ENCODE measurements at regions not wholly inside any gene's neighbourhood (a gene's known extent, or its start where the extent isn't known, plus 50 kb on each side); places are given as distances from the start of the nearest gene placed in this dataset.

DNA sequence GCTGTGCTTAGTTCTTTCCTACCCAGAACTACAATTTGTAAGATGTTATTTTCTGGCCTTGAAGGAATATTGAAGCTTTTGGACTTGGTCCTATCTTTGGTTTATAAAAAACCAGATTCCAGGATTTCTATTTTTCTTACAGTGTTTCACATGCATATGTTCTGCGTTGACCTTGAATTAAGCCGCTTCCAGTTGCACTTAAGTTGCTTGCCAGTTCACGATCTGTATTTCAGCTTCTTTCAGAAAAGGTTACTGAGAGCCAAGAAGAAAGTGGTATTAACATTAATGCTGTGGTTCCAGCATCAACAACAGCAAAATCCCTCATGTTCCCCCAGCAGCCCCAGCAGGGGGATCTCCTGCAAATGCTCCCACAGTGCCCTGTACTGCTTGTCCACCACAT lies 156.4 kb upstream of the ADAMTS16 start:
- no peak overlapping the region for H3K4me3 ChIP-seq
- no peak overlapping the region for H3K27ac ChIP-seq
- in situ Hi-C loops (cut with MboI; ENCODE audit: low pct_unique_long_range_greater_than_20kb in 2 of 9, low sequenced_read_pairs in 9 of 9, unreplicated experiment in 9 of 9), result no loop called here
- WGBS, 10 experiments, result 31 to 100% (median 96%) methylated on average over 1 to 3 of the region's 3 CpGs; no CpG with 5 or more reads in 4 of the 10 experiments
- no peak for ATAC-seq (replicated peaks in 6 of 8)
- H3K4me1 ChIP-seq (replicated peaks in 1 of 2), result no peaks in the 10 kb centered on the region

DNA sequence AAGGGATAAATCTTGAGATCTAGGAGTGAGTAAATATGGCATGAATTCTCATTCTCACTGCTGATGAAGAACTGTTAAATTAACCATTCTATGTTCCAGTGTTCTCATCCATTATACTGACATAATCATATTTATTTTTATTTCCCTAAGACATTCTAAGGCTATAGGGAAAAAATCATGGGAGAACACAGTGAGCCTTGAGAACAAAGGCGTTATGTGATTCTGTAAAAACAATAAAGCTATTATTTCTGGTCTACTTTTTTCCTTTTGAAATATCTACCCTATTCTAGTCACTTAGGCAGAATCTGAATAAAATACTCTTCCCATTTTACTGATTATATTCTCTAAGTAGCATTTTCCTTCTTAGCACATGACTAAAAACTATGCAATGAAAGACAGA lies 155.7 kb upstream of the ADAMTS16 start:
- no peak for ATAC-seq (replicated peaks in 6 of 8)
- no peak overlapping the region for H3K27ac ChIP-seq
- in situ Hi-C loops (cut with MboI; ENCODE audit: low pct_unique_long_range_greater_than_20kb in 2 of 9, low sequenced_read_pairs in 9 of 9, unreplicated experiment in 9 of 9), result no loop called here

GRCh38 chr5:4987431-4987830 lies 152.7 kb upstream of the ADAMTS16 start:
- H3K4me3 ChIP-seq, result no peak overlapping the region
- in situ Hi-C loops (cut with MboI; ENCODE audit: low pct_unique_long_range_greater_than_20kb in 2 of 9, low sequenced_read_pairs in 9 of 9, unreplicated experiment in 9 of 9), result no loop called here
- 54 to 94% (median 73%) methylated on average over 1 to 4 of the region's 4 CpGs; no CpG with 5 or more reads in 5 of the 10 experiments for WGBS, 10 experiments
- no peak for ATAC-seq (replicated peaks in 6 of 8)
- peaks cover 0 to 4% of the 10 kb centered on the region in 2 donors for H3K4me1 ChIP-seq (replicated peaks in 1 of 2)
- H3K27ac ChIP-seq, result no peak overlapping the region

More for the DNA sequence above, 155.7 kb upstream of the ADAMTS16 start:
- WGBS, 10 experiments, result 29 to 100% (median 80%) methylated on average over 1 of the region's 1 CpG; no CpG with 5 or more reads in 1 of the 10 experiments
- no peak overlapping the region for H3K4me3 ChIP-seq
- no peaks in the 10 kb centered on the region for H3K4me1 ChIP-seq (replicated peaks in 1 of 2)

DNA sequence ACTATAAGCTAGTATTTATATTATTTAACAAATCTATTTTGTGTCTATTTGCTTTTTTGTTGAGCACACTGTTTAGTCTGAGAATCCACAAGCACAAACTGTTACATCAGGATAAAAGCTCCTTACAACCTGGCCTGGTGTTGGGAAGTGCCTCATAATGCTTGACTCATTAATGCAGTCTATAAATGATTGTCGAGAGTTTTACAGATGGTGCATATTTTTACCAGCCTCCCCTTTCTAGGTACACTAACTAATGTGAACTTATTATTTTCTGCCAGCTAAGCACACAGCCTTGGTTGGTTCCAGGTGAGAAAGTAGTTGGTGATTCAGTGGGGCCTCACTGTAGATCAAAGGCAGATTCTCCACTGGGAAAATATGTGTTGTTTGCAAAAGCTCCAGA lies 151.0 kb upstream of the ADAMTS16 start:
- in situ Hi-C loops (cut with MboI; ENCODE audit: low pct_unique_long_range_greater_than_20kb in 2 of 9, low sequenced_read_pairs in 9 of 9, unreplicated experiment in 9 of 9), result no loop called here
- Histone ChIP-seq H3K4me3 (no peak overlapping the region), H3K4me1 (replicated peaks in 1 of 2) (peaks cover under 1 to 4% of the 10 kb centered on the region in 2 donors), H3K27ac (no peak overlapping the region)
- 0 to 100% (median 80%) methylated on average over 1 of the region's 1 CpG; no CpG with 5 or more reads in 3 of the 10 experiments for whole genome bisulfite sequencing, 10 experiments
- ATAC-seq (replicated peaks in 6 of 8), result no peak

DNA sequence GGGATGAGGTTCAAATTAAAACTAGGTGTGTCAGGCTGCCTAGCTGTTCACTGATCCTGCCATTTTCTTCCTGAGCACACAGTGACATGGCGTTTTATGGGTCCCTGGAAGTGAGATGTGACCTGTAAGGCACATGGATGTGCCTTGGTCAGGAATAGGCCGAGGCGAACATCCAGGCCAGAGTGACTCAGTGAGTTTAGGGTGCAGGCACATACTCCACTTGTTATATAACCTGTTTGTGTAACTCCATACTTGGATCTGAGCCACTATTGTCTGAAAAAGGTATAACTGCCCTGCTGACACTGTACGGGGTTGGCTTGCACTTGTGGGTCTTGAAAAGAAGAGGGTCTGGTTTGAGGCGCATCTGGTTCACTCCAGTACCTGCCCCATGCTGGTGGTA lies 150.1 kb upstream of the ADAMTS16 start:
- Histone ChIP-seq H3K27ac (no peak overlapping the region), H3K4me3 (no peak overlapping the region), H3K4me1 (replicated peaks in 1 of 2) (peaks cover 4 to 10% of the 10 kb centered on the region in 2 donors)
- ATAC-seq (replicated peaks in 6 of 8), result no peak
- WGBS, 10 experiments, result 20 to 100% (median 91%) methylated on average over 1 to 5 of the region's 5 CpGs; no CpG with 5 or more reads in 1 of the 10 experiments
- in situ Hi-C loops (cut with MboI; ENCODE audit: low pct_unique_long_range_greater_than_20kb in 2 of 9, low sequenced_read_pairs in 9 of 9, unreplicated experiment in 9 of 9), result no loop called here

GRCh38 chr5:4990462-4990861 lies 149.7 kb upstream of the ADAMTS16 start:
- in situ Hi-C loops (cut with MboI; ENCODE audit: low pct_unique_long_range_greater_than_20kb in 2 of 9, low sequenced_read_pairs in 9 of 9, unreplicated experiment in 9 of 9), result no loop called here
- ATAC-seq (replicated peaks in 6 of 8), result no peak
- Histone ChIP-seq H3K4me3 (no peak overlapping the region), H3K27ac (no peak overlapping the region), H3K4me1 (replicated peaks in 1 of 2) (peaks cover 4 to 13% of the 10 kb centered on the region in 2 donors)
- WGBS, 10 experiments, result 40 to 86% (median 76%) methylated on average over 1 to 3 of the region's 4 CpGs; no CpG with 5 or more reads in 3 of the 10 experiments

- in situ Hi-C loops (cut with MboI; ENCODE audit: low pct_unique_long_range_greater_than_20kb in 2 of 9, low sequenced_read_pairs in 9 of 9, unreplicated experiment in 9 of 9), result no loop called here
- ATAC-seq (replicated peaks in 6 of 8), result peak in 3 of 8 experiments; percentile 41 to 52 (median 52)
- no peak overlapping the region for H3K4me3 ChIP-seq
- no peak overlapping the region for H3K27ac ChIP-seq
- H3K4me1 ChIP-seq (replicated peaks in 1 of 2), result peaks cover 4 to 13% of the 10 kb centered on the region in 2 donors
- 50 to 67% (median 60%) methylated on average over 1 of the region's 1 CpG; no CpG with 5 or more reads in 5 of the 10 experiments for WGBS, 10 experiments
Measured at GRCh38 chr5:4991925-4992324, 148.2 kb upstream of the ADAMTS16 start.

DNA sequence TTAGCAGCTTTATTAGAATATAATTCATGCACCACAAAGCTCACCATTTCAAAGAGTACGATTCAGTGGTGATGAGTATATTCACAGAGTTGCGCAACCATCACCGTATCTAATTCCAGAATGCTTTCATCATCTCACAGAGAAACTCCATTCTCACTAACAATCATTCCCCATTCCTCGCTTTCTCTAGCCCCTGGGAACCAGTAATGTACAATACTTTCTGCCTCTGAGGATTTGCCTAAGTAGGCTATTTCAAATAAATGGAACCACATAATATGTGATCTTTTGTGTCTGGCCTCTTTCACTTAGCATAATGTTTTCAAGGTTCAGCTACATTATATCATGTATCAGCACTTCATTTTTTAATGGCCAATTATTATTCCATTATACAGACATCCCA lies 145.1 kb upstream of the ADAMTS16 start:
- in situ Hi-C loops (cut with MboI; ENCODE audit: low pct_unique_long_range_greater_than_20kb in 2 of 9, low sequenced_read_pairs in 9 of 9, unreplicated experiment in 9 of 9), result no loop called here
- WGBS, 10 experiments, result 14 to 100% (median 74%) methylated on average over 1 to 4 of the region's 4 CpGs
- peaks cover 4 to 13% of the 10 kb centered on the region in 2 donors for H3K4me1 ChIP-seq (replicated peaks in 1 of 2)
- no peak overlapping the region for H3K4me3 ChIP-seq
- ATAC-seq (replicated peaks in 6 of 8), result peak; percentile 57 to 92 (median 85)
- H3K27ac ChIP-seq, result no peak overlapping the region

GRCh38 chr5:5005353-5005752 lies 134.8 kb upstream of the ADAMTS16 start:
- in situ Hi-C loops (cut with MboI; ENCODE audit: low pct_unique_long_range_greater_than_20kb in 2 of 9, low sequenced_read_pairs in 9 of 9, unreplicated experiment in 9 of 9), result no loop called here
- 30 to 100% (median 68%) methylated on average over 1 to 3 of the region's 3 CpGs; no CpG with 5 or more reads in 1 of the 10 experiments for WGBS, 10 experiments
- ATAC-seq (replicated peaks in 6 of 8), result peak in 2 of 8 experiments; percentile 39 to 64

GRCh38 chr5:5006548-5006947 lies 133.6 kb upstream of the ADAMTS16 start:
- Histone ChIP-seq H3K27ac (no peak overlapping the region), H3K4me1 (replicated peaks in 1 of 2) (no peaks in the 10 kb centered on the region), H3K4me3 (no peak overlapping the region)
- 61 to 92% (median 78%) methylated on average over 2 to 3 of the region's 3 CpGs; no CpG with 5 or more reads in 3 of the 10 experiments for WGBS, 10 experiments
- in situ Hi-C loops (cut with MboI; ENCODE audit: low pct_unique_long_range_greater_than_20kb in 2 of 9, low sequenced_read_pairs in 9 of 9, unreplicated experiment in 9 of 9), result no loop called here
- no peak for ATAC-seq (replicated peaks in 6 of 8)

More at GRCh38 chr5:5005353-5005752, 134.8 kb upstream of the ADAMTS16 start:
- no peak overlapping the region for H3K27ac ChIP-seq
- H3K4me3 ChIP-seq, result no peak overlapping the region
- H3K4me1 ChIP-seq (replicated peaks in 1 of 2), result no peaks in the 10 kb centered on the region

GRCh38 chr5:5009240-5009639 lies 130.9 kb upstream of the ADAMTS16 start:
- in situ Hi-C loops (cut with MboI; ENCODE audit: low pct_unique_long_range_greater_than_20kb in 2 of 9, low sequenced_read_pairs in 9 of 9, unreplicated experiment in 9 of 9), result no loop called here
- ATAC-seq (replicated peaks in 6 of 8), result no peak
- Histone ChIP-seq H3K4me1 (replicated peaks in 1 of 2) (no peaks in the 10 kb centered on the region), H3K27ac (no peak overlapping the region), H3K4me3 (no peak overlapping the region)
- WGBS, 10 experiments, result 20 to 100% (median 82%) methylated on average over 1 to 4 of the region's 4 CpGs

DNA sequence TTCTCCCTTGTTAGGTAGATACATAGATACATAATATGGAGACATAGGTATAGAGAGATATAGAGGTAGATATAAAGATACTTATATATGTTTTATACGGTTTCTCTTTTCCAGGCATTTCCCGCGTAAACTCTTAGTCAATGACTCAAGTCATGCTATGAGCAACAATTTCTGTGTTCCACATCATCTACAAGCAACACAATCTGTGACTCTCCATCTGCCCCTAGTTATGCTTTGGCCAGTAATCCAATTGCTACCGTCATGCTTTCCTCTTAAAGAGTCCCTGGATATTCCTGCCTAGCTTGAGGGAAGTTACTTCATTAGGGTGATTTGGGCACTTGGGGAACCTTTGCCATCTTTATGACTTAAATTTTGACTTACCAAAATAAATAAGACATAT lies 129.0 kb upstream of the ADAMTS16 start:
- Histone ChIP-seq H3K4me3 (no peak overlapping the region), H3K27ac (no peak overlapping the region), H3K4me1 (replicated peaks in 1 of 2) (no peaks in the 10 kb centered on the region)
- no peak for ATAC-seq (replicated peaks in 6 of 8)
- in situ Hi-C loops (cut with MboI; ENCODE audit: low pct_unique_long_range_greater_than_20kb in 2 of 9, low sequenced_read_pairs in 9 of 9, unreplicated experiment in 9 of 9), result no loop called here
- WGBS, 10 experiments, result 30 to 100% (median 93%) methylated on average over 1 to 4 of the region's 4 CpGs; no CpG with 5 or more reads in 2 of the 10 experiments

DNA sequence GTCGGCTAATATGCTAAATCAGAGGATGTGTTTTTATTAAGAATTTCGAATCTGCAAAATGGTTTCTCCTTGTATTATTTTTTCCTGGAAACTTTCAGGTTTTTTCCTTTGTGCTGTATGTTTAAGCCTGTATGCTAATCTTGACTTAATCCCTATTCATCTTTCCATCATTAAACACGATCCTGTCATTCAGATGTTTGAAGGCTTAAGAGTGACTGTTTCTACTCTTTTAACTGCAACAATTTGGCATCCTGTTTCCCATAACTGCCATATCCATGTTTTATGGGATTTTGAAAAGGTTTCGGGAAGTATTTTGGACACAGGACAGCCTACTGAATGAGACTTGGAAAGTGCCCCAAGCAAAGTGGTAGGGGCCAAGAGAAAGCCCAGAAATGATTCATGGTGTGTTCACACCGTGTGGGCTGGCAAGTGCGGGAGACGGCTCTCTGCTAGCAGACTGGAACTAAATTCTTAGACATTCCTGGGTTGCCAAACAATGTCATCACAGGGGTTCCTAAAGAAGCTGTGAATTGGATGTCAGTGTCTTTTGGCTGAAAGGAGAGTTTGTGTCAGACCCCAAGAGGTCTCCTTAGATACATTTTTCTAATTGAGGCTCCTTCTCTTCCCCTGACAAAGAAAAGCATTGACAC lies 125.4 kb upstream of the ADAMTS16 start:
- H3K4me1 ChIP-seq (replicated peaks in 1 of 2), result no peaks in the 10 kb centered on the region
- in situ Hi-C loops (cut with MboI; ENCODE audit: low pct_unique_long_range_greater_than_20kb in 2 of 9, low sequenced_read_pairs in 9 of 9, unreplicated experiment in 9 of 9), result no loop called here
- peak in 3 of 8 experiments; percentile 43 to 96 (median 84) for ATAC-seq (replicated peaks in 6 of 8)
- H3K4me3 ChIP-seq, result no peak overlapping the region
- H3K27ac ChIP-seq, result no peak overlapping the region
- WGBS, 10 experiments, result 12 to 100% (median 49%) methylated on average over 1 to 7 of the region's 7 CpGs; no CpG with 5 or more reads in 1 of the 10 experiments

Data from motor neuron (in vitro differentiated cells).